Stomach (tissue), 8 donors: ENCODE measurements at regions not wholly inside any gene's neighbourhood (a gene's known extent, or its start where the extent isn't known, plus 50 kb on each side); places are given as distances from the start of the nearest gene placed in this dataset.

Experiments
- DNase-seq, 2 donors: peaks; one replicate each; pipeline versions ENCODE4 v3.0.0 to v3.0.0-alpha.2; 2013 to 2019
- H3K27ac ChIP-seq, 5 donors: fragments of 200-600 bp in 4 of 5; sonication (generic) in 4 of 5; one replicate each; pipeline ENCODE4 v1.5.1; 2013 to 2019; ENCODE audit warnings: mild to moderate bottlenecking in 1 of 5, moderate library complexity in 1 of 5
- H3K27me3 ChIP-seq, 3 donors: fragments of 200-600 bp; sonication (generic); one replicate each; pipeline ENCODE4 v1.5.1; 2017 to 2019; ENCODE audit warnings: mixed run types in 1 of 3
- H3K36me3 ChIP-seq, 4 donors: fragments of 200-600 bp; sonication (generic); 1 replicate in 3 of 4; 2 replicates in 1 of 4; pipeline ENCODE4 v1.5.1; 2016 to 2019
- H3K4me1 ChIP-seq, 4 donors: fragments of 200-600 bp; sonication (generic); one replicate each; pipeline ENCODE4 v1.5.1; 2016 to 2019
- H3K4me3 ChIP-seq, 4 donors: fragments of 200-600 bp; sonication (generic) in 3 of 4; one replicate each; pipeline ENCODE4 v1.5.1; 2016 to 2019; ENCODE audit warnings: mild to moderate bottlenecking in 1 of 4
- H3K9me3 ChIP-seq, 4 donors: fragments of 200-600 bp; sonication (generic); one replicate each; pipeline ENCODE4 v1.5.1; 2016 to 2019
- CTCF ChIP-seq, 7 experiments: fragments of 450-650 bp in 4 of 7; fragments of 200-600 bp in 3 of 7; sonication (generic) in 3 of 7; IDR thresholded peaks; one replicate each; pipeline ENCODE4 v1.5.1; 2016 to 2019; ENCODE audit warnings: antibody characterized with exemption in 7 of 7, control low read depth in 2 of 7, mild to moderate bottlenecking in 1 of 7
- EP300 ChIP-seq: sonication (generic); formaldehyde crosslinking; IDR thresholded peaks from one replicate; pipeline ENCODE4 v1.6.1; 2017; ENCODE audit warnings: antibody characterized with exemption
- POLR2A ChIP-seq, 4 donors: fragments of 450-650 bp; IDR thresholded peaks; one replicate each; pipeline ENCODE4 v1.6.1; 2016; ENCODE audit warnings: antibody characterized with exemption in 4 of 4, control low read depth in 2 of 4, mild to moderate bottlenecking in 1 of 4, moderate library complexity in 1 of 4
- POLR2AphosphoS5 ChIP-seq, 3 donors: sonication (generic); formaldehyde crosslinking; IDR thresholded peaks; one replicate each; pipeline ENCODE4 v1.6.1; 2016; ENCODE audit warnings: antibody characterized with exemption in 3 of 3
- WGBS, 5 donors: extraction: QIAGEN DNeasy Blood & Tissue Kit in 3 of 5; methylation state at CpG; one replicate each; pipeline versions ENCODE4 v1.1.5 to v1.1.7; 2013 to 2018; 5-methylcytosine and 5-hydroxymethylcytosine counted together
- intact Hi-C: fragments of 100-400 bp; cut with DNase I; formaldehyde crosslinking; loops from one replicate; pipeline ENCODE4 v1.15.1; 2023; ENCODE audit warnings: low total_unique reads
- donor health status: healthy with polysubstance abuse.
- donor health status: Bipolar disorder and iron deficiency.
- donor health status: healthy.

- TF ChIP-seq POLR2A (IDR thresholded peaks at IDR 0.05) (no peak), EP300 (no peak)
- Histone ChIP-seq H3K36me3 (no peaks in the 10 kb centered on the region), H3K27ac (no peak overlapping the region), H3K27me3 (no peaks in the 10 kb centered on the region), H3K4me1 (no peaks in the 10 kb centered on the region), H3K4me3 (no peak overlapping the region), H3K9me3 (no peaks in the 10 kb centered on the region)
- 75 to 83% (median 82%) methylated on average over 15 of the region's 15 CpGs for WGBS, 5 donors
- no peak for DNase-seq
- intact Hi-C loops = no loop called here
These were observed 134.4 kb downstream of the CTTN start for GRCh38 chr11:70532731-70533130.

GRCh38 chr11:70535191-70535971 is 137.1 kb downstream of the CTTN start:
- WGBS, 5 donors = 92 to 98% (median 93%) methylated on average over 14 to 16 of the region's 16 CpGs
- H3K9me3 ChIP-seq = no peaks in the 10 kb centered on the region
- H3K4me3 ChIP-seq = no peak overlapping the region
- intact Hi-C loops = no loop called here
- no peaks in the 10 kb centered on the region for H3K36me3 ChIP-seq
- no peak for DNase-seq
- H3K27me3 ChIP-seq = no peaks in the 10 kb centered on the region
- no peak overlapping the region for H3K27ac ChIP-seq
- TF ChIP-seq EP300 (no peak), CTCF (IDR thresholded peaks at IDR 0.05) (no peak), POLR2A (IDR thresholded peaks at IDR 0.05) (no peak), POLR2AphosphoS5 (IDR thresholded peaks at IDR 0.05) (no peak)
- H3K4me1 ChIP-seq = no peaks in the 10 kb centered on the region

GRCh38 chr11:70536051-70536877 is 137.9 kb downstream of the CTTN start:
- Histone ChIP-seq H3K9me3 (peaks cover 0 to under 1% (median 0%) of the 10 kb centered on the region in 4 donors), H3K4me3 (no peak overlapping the region), H3K4me1 (no peaks in the 10 kb centered on the region), H3K36me3 (no peaks in the 10 kb centered on the region), H3K27ac (no peak overlapping the region), H3K27me3 (no peaks in the 10 kb centered on the region)
- TF ChIP-seq POLR2A (IDR thresholded peaks at IDR 0.05) (no peak), EP300 (no peak), POLR2AphosphoS5 (IDR thresholded peaks at IDR 0.05) (no peak), CTCF (IDR thresholded peaks at IDR 0.05) (no peak)
- 90 to 94% (median 92%) methylated on average over 13 to 20 of the region's 20 CpGs for WGBS, 5 donors
- DNase-seq = no peak
- intact Hi-C loops = no loop called here

GRCh38 chr11:70537576-70538571 is 139.5 kb downstream of the CTTN start:
- TF ChIP-seq EP300 = no peak
- TF ChIP-seq CTCF (IDR thresholded peaks at IDR 0.05) = no peak
- TF ChIP-seq POLR2A (IDR thresholded peaks at IDR 0.05) = no peak
- TF ChIP-seq POLR2AphosphoS5 (IDR thresholded peaks at IDR 0.05) = no peak
- H3K4me3 ChIP-seq = no peak overlapping the region
- DNase-seq = no peak
- WGBS, 5 donors = 86 to 91% (median 87%) methylated on average over 20 to 28 of the region's 28 CpGs
- intact Hi-C loops = no loop called here
- no peaks in the 10 kb centered on the region for H3K27me3 ChIP-seq
- peaks cover 0 to 10% (median 4%) of the 10 kb centered on the region in 4 donors for H3K9me3 ChIP-seq
- no peak overlapping the region for H3K27ac ChIP-seq
- H3K36me3 ChIP-seq = no peaks in the 10 kb centered on the region
- H3K4me1 ChIP-seq = no peaks in the 10 kb centered on the region
